ENCODE measurements at regions not wholly inside any gene's neighbourhood (a gene's known extent, or its start where the extent isn't known, plus 50 kb on each side); places are given as distances from the start of the nearest gene placed in this dataset.

DNA sequence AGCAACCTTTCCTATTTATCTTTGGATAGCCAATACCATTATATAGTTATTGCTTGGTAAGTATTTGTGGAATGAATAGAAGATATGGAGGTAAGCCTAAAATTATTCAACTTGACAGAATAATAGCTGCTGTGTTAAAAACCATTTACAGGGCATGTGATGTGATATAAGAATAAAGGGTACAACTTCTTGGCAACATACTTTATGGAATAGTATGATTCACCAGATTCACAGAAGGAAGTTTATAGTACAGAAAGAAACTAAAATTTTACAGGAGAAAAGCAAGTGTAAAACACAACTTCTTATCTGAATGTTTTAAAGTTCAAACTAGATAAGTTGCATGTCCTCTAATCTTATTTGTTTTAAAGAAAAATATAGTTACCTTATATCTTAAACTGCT, 186.4 kb upstream of the ZRANB2 start:
- DNase-seq (ENCODE audit: low spot score) = no peak

DNA sequence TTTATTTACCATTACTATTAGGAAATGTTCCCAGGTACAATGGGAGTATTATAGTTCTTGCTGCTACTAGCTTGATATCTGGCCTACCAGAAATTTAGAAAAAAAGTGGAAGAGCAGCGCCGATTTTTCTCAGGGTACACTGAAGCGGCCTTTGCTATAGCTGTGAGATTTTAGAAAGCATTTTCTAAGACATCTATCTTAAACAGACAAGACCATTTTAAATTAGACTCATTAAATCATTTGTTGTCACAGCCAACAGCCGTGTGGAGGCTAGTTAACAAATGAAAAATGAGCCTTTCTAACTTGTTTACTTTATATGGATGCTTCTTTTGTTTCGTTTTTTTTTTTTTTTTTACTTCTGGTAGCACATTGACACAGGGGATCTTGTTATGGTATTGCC, 183.2 kb upstream of the ZRANB2 start:
- no peak for DNase-seq (ENCODE audit: low spot score)

DNA sequence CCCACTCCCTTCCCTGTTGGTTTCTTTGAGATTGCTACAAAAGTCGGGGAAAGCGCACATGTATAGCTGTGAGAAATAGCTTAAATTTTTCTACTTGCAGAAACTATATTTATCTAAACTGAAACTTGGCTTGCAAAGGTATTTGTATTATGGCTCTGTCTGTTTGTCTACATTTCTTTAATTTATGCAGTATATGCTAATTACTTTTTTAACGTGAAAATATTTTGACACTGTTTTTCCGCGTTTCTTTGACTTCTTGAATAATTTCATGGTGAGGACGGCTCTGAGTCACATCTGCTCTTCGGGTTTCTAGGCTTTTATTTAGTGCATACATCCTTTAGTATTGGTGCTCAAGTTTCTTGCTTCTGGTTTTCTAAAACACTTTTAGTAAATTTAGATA, 182.1 kb upstream of the ZRANB2 start:
- no peak for DNase-seq (ENCODE audit: low spot score)

GRCh38 chr1:71252900-71253299, 172.1 kb upstream of the ZRANB2 start:
- no peak for DNase-seq (ENCODE audit: low spot score)

GRCh38 chr1:71245246-71245645, 164.4 kb upstream of the ZRANB2 start:
- no peak for DNase-seq (ENCODE audit: low spot score)

GRCh38 chr1:71242239-71242638, 161.4 kb upstream of the ZRANB2 start:
- DNase-seq (ENCODE audit: low spot score) = no peak

DNA sequence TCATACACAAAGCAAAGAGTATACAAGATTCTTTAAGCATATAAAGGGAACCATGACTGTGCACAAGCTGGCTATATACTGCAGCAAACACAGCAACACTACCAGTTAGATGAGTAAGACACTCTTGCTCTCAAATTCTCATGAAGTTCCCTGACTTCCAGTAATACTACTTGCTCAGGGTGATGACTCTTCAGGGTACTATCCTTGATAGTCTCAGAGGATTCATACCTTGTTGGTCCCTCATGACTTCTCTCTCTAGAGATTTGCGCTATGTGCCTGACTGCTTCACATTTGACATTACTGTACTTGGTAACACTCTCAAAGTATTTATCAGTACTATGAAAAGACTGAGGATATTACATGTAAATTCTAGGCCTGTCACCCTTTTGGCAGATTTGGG, 159.8 kb upstream of the ZRANB2 start:
- no peak for DNase-seq (ENCODE audit: low spot score)

DNA sequence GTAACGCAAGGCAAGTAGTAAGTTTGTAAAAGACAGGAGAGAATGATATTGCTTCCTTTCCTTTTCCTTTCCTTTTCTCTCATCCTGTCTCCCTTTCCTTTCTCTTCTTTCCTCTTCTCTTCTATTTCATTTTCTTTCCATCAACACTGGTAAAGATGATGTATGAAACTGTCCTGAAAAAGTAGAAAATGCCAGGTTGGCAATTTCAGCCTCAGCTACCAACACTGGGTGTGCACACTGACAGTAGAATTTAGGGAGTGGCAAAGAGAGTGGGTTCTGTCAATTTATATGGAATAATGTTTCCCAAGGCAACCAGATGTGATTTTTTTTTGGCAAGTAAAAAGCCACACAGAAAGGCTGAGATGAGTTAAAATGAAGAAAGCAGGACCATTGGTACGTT, 155.7 kb upstream of the ZRANB2 start:
- DNase-seq (ENCODE audit: low spot score) = no peak

GRCh38 chr1:71233645-71234044, 152.8 kb upstream of the ZRANB2 start:
- DNase-seq (ENCODE audit: low spot score) = no peak

GRCh38 chr1:71232786-71233185, 152.0 kb upstream of the ZRANB2 start:
- no peak for DNase-seq (ENCODE audit: low spot score)

DNA sequence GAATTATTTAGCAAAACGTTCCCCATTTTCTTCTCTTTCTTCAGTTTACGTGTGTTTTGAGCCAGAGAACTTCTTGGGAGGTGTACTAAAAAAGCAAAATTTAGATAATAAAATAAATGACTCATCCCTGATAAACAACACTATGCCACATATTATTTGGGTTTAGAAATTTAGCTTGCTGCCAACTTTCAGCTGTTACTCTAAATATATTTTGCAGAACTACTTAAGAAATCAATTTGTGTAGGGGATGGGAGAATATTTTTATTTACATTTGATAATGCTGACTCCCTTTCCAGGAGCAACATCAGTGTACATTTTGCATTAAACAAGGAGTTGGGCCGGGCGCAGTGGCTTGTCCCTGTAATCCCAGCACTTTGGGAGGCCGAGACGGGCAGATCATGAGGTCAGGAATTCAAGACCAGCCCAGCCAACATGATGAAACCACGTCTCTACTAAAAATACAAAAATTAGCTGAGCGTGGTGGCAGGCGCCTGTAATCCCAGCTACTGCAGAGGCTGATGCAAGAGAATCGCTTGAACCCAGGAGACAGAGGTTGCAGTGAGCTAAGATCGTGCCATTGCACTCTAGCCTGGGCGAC, 151.4 kb upstream of the ZRANB2 start:
- no peak for DNase-seq (ENCODE audit: low spot score)

DNA sequence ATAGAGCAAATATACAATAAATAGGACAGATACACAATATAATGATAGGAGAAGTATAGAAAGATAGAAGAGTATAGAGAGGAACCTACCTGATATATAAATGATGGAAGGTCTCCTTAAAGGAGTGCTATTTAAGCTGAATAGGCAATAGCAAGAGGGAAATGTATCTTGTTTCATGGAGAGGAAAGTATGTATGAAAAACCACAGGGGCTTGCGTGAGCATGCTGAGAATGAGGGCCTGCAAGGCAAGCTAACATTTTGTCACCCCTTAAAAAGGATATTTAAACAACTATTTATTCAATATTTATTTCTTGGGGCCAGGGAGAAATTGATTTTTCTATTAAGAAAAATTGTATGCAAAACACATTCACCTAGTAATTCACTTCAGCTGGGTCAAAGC, 150.9 kb upstream of the ZRANB2 start:
- DNase-seq (ENCODE audit: low spot score) = no peak

DNA sequence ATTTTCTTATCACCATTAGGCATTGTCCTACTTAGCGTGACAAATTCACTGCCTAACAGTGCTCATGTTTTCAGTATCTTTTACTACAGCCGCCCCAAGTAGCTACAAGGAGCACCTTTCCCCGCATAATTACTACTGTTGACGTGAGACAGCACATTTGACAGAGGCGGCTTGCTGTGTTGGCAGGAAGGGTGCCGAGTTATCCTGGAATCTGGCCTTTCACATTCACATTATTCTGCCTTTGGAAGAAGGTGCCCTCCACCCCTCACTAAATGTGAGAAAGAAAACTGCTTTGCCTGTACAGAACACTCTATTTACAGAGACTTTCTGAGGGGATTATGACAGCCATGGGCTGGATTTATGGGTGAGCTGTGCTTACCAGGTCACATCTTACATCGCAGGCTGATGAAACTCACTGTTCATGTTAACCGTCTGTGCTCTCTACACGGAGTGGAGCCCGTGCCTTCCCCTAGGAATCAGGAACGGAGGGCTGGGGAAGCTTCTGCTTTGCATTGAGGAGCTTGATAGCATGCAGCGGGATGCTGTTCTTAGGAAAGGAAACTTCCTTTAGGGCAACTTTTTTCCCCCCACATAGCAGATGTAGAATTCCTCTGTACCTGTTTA, 148.0 kb upstream of the ZRANB2 start:
- DNase-seq (ENCODE audit: low spot score) = no peak

DNA sequence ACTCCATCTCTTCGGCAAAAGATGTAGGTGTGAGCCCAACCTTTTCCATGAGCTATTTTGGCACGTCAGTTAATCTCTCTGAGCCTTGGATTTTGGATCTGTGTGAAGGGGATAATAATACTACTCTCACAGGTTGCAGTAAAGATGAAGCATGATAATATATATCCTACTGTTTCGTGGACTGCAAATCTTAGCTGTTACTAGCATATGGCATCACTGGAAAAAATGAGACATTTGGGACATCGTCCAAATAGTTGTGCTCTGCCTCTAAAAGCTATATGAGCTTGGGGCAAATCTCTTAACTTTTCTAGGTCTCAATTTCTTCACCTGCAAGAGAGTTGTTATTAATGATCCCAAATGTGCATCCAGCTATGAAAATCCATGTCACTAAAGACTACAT, 147.4 kb upstream of the ZRANB2 start:
- no peak for DNase-seq (ENCODE audit: low spot score)

DNA sequence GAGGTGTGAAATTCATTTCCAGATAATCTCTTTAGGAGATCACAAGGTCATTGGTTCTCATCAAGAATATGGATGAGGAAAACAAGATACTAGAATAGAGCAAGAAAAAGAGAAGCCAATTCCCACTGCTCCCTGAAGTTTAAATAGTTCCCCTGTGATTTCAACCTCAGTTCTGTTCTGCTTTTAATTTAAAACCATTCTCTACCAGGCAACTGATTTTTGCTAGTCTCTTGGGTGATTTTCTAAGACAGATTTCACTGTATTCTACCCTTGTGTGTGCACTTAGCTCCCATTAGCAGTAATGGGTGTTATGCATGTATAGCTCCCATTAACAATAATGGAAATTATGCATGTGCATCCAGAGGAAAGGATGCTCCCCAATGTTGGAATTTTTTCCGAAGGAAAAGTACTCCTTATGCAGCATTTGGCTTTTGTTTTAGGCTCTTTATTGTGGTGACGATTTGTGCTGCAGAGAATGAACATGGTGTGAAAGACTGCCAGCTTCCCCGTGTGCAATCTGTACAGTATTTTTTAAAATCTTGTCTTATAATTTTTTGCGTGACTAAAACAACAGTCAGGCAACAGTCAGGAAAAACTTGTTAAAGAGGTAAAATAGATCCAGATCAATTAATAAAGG, 144.0 kb upstream of the ZRANB2 start:
- DNase-seq (ENCODE audit: low spot score) = no peak

DNA sequence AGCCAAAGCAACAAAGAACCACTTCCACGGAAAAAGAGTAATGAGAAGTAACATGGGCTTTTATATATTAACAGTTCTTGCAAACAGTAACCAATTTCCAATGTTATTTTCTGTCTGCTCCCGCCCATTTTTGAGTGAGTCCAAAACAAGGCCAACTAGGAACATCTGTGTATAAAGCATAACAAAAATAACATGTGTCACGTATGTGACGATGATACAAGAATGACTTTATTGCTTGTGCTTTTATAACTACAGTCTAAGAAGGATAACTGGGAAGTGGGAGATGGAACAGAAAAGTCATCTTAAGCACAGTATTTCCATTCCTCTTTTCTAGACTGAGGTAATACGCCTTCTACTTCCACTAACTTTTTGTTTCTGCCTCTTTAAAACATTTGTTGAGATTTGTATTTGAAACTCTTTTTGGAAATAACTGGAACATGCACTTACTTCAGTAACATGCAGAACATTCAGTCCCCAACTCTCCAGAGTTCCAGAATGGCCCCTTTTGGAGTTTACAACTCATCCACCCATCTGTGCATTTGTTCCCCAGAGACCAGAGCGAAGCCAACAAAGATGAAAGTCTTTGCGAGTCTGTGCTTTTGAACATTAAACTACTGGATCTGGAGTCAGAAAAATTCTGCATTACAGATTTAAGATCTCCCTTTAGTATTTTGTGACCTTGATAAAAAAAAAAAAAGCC, 143.0 kb upstream of the ZRANB2 start:
- DNase-seq (ENCODE audit: low spot score) = no peak

DNA sequence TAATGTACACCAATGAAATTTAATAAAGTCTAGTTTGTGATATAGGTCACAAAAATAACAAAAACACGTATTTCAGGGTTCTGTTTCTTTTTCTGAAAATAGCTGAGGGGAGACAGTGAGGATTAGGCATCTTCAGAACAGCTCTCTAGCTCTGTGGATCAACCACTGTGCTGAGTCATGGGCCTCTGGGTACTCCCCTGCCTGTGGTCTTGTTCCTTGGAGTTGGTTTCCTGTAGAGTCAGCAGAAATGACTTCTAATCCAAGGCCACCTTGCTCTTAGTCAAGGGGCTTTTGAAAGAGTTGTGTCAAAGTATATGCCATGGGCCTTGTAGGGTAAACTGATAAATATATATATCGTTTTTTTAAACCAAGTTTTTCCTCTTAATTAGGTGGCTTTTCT, 141.8 kb upstream of the ZRANB2 start:
- DNase-seq (ENCODE audit: low spot score) = no peak

- no peak for DNase-seq (ENCODE audit: low spot score)
Observed at GRCh38 chr1:71210718-71211117, 129.9 kb upstream of the ZRANB2 start.

- no peak for DNase-seq (ENCODE audit: low spot score)
Observed at GRCh38 chr1:71203241-71203640, 122.4 kb upstream of the ZRANB2 start.

GRCh38 chr1:71200503-71200902, 119.7 kb upstream of the ZRANB2 start:
- DNase-seq (ENCODE audit: low spot score) = no peak

DNA sequence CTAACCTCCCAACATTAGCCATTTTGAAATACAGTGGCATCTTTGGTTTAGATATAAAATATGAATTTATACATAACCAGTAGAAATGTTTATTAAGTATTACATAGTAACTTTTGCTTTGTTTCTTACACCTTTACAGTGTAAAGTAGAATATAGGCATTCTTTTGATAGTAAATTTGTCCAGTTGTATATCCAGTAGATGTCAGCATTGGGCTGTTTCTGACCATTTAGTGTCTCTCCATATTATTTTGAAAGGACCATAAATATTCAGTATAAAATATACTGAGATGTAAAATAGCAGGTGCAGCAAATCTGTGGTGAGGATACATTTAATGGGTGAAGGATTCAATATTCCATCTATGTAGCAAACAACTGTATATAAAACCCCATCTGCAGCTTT, 115.8 kb upstream of the ZRANB2 start:
- no peak for DNase-seq (ENCODE audit: low spot score)

DNA sequence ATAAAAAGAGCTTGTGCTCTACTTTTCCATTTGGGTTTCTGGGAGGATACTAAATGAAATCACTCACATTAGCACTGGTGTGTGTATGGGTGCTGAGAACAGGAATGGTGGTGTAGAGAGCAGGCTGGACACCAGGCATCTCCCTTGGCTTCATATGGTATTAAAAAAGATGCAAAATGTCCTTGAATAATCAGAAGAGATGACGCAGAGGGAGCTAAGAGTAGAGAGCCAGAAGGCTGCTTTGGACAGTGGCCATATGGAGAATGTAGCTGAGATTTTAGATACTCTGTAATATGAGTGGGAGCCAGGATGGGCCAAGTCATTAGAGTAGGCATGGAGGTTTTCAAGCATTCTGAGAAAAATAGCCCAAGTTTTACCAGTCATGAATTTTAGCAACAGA, 112.3 kb upstream of the ZRANB2 start:
- no peak for DNase-seq (ENCODE audit: low spot score)

- DNase-seq (ENCODE audit: low spot score) = no peak
Observed at GRCh38 chr1:71191520-71191919, 110.7 kb upstream of the ZRANB2 start.

Data from A172 (cell line).